HG02870 (cell line): ENCODE measurements at regions not wholly inside any gene's neighbourhood (a gene's known extent, or its start where the extent isn't known, plus 50 kb on each side); places are given as distances from the start of the nearest gene placed in this dataset.
"Not testable (repeated sequence)": the region's sequence is repeated elsewhere in the genome, so short reads cannot be mapped to it uniquely, and the experiment has no call there.

Source experiments
- ATAC-seq: cut with Tn5 transposase; IDR thresholded peaks from one replicate; pipeline ENCODE4 v1.9.1; 2021; ENCODE audit warnings: mild to moderate bottlenecking, moderate library complexity; ENCODE audit not compliant: unreplicated experiment

GRCh38 chr3:176005564-176005963 is 1146.4 kb downstream of the NAALADL2 start:
- ATAC-seq: no peak

- no peak for ATAC-seq
Observed at GRCh38 chr3:175989161-175989560, 1130.0 kb downstream of the NAALADL2 start.

GRCh38 chr3:175988401-175988800 is 1129.3 kb downstream of the NAALADL2 start:
- ATAC-seq: no peak

- no peak for ATAC-seq
Observed at GRCh38 chr3:175985781-175986180, 1126.6 kb downstream of the NAALADL2 start.

GRCh38 chr3:175983379-175983778 is 1124.2 kb downstream of the NAALADL2 start:
- ATAC-seq: no peak

- no peak for ATAC-seq
Observed at GRCh38 chr3:175980486-175981090, 1121.5 kb downstream of the NAALADL2 start.

- ATAC-seq: no peak
Observed at GRCh38 chr3:175977968-175978752, 1119.0 kb downstream of the NAALADL2 start.

- ATAC-seq: no peak
Observed at GRCh38 chr3:175969456-175969855, 1110.3 kb downstream of the NAALADL2 start.

- ATAC-seq: no peak
Observed at GRCh38 chr3:175965036-175965435, 1105.9 kb downstream of the NAALADL2 start.

GRCh38 chr3:175957427-175957826 is 1098.3 kb downstream of the NAALADL2 start:
- peak; percentile 69 for ATAC-seq

GRCh38 chr3:175956964-175957363 is 1097.8 kb downstream of the NAALADL2 start:
- peak; percentile 6 for ATAC-seq

- no peak for ATAC-seq
Observed at GRCh38 chr3:175951047-175951694, 1092.0 kb downstream of the NAALADL2 start.

GRCh38 chr3:175948041-175948440 is 1088.9 kb downstream of the NAALADL2 start:
- no peak for ATAC-seq

GRCh38 chr3:175941352-175941751 is 1082.2 kb downstream of the NAALADL2 start:
- peak; percentile 87 for ATAC-seq

- peak; percentile 40 for ATAC-seq
Observed at GRCh38 chr3:175940881-175941280, 1081.7 kb downstream of the NAALADL2 start.

- ATAC-seq: no peak
Observed at GRCh38 chr3:175940243-175940642, 1081.1 kb downstream of the NAALADL2 start.

GRCh38 chr3:175937367-175937766 is 1078.2 kb downstream of the NAALADL2 start:
- ATAC-seq: not testable (repeated sequence)

GRCh38 chr3:175932586-175932985 is 1073.5 kb downstream of the NAALADL2 start:
- no peak for ATAC-seq

- no peak for ATAC-seq
Observed at GRCh38 chr3:175919133-175919532, 1060.0 kb downstream of the NAALADL2 start.

- no peak for ATAC-seq
Observed at GRCh38 chr3:175916191-175916934, 1057.2 kb downstream of the NAALADL2 start.

GRCh38 chr3:175914785-175915184 is 1055.7 kb downstream of the NAALADL2 start:
- ATAC-seq: peak; percentile 45
